K562 (cell line): ENCODE measurements at regions not wholly inside any gene's neighbourhood (a gene's known extent, or its start where the extent isn't known, plus 50 kb on each side); places are given as distances from the start of the nearest gene placed in this dataset.

ENCODE experiments used
- ATAC-seq: fragments of 200-7000 bp; cut with Tn5 transposase; 3 replicates; pipeline ENCODE4 v1.9.1; 2020; ENCODE audit warnings: moderate library complexity
- BruUV-seq: library from RNA; stranded (reverse); fragments of 400-500 nt; replicated peaks from 2 replicates; lab custom pipeline; 2021; lab: Mats Ljungman, UMichigan
- CTCF ChIA-PET: fragments of 300-600 bp; formaldehyde crosslinking; extraction: SDS; loops from one replicate; lab custom pipeline; 2021; ENCODE audit warnings: low intra/inter-chr PET ratio; lab: Yijun Ruan, JAX
- POLR2A ChIA-PET: fragments of 300-600, 350-650 bp; sonication (Branson Sonifier 250); formaldehyde crosslinking; extraction: SDS; loops from one replicate; lab custom pipeline; 2021; ENCODE audit warnings: antibody characterized with exemption, inconsistent platforms; lab: Yijun Ruan, JAX
- DNase-seq, 4 experiments: peaks; one replicate each; pipeline versions ENCODE4 v3.0.0 to v3.0.0-alpha.2; 2011 to 2018; ENCODE audit warnings: low spot score in 3 of 4, mixed read lengths in 3 of 4; ENCODE audit errors: extremely low read depth in 1 of 4
- FAIRE-seq: peaks from 2 replicates; lab custom pipeline; 2011; peaks lifted over from hg19 to GRCh38; lab: Jason Lieb, UNC
- H2AFZ ChIP-seq: 2 replicates; pipeline ENCODE4 v1.6.0; 2011; ENCODE audit warnings: low read depth, low read length, control low read depth, inconsistent platforms
- H3K27ac ChIP-seq: fragments of 200-600 bp; 3 replicates; pipeline ENCODE4 v1.8.0; 2011; ENCODE audit warnings: low read depth, mild to moderate bottlenecking, control low read depth, inconsistent platforms, low read length, moderate library complexity, mixed read lengths; ENCODE audit errors: extremely low read depth
- H3K27me3 ChIP-seq, 2 experiments: fragments of 300-600 bp in 1 of 2; 2 replicates in 1 of 2; 3 replicates in 1 of 2; pipeline versions ENCODE4 v1.6.0 to v1.8.0; 2011; ENCODE audit warnings: inconsistent platforms in 2 of 2, low read length in 2 of 2, mild to moderate bottlenecking in 1 of 2, mixed read lengths in 1 of 2, moderate library complexity in 1 of 2; ENCODE audit not compliant: control insufficient read depth in 2 of 2, insufficient read depth in 2 of 2
- H3K36me3 ChIP-seq: fragments of 300-600 bp; 3 replicates; pipeline ENCODE4 v1.8.0; 2011; ENCODE audit warnings: mild to moderate bottlenecking, low read length, inconsistent platforms; ENCODE audit not compliant: control insufficient read depth, insufficient read depth
- H3K4me1 ChIP-seq, 2 experiments: fragments of 200-600 bp in 1 of 2; replicated peaks in 1 of 2; 2 replicates in 1 of 2; 3 replicates in 1 of 2; pipeline versions ENCODE4 v1.5.1 to v1.8.0; 2011; ENCODE audit warnings: inconsistent platforms in 2 of 2, low read length in 2 of 2, mild to moderate bottlenecking in 1 of 2, mixed read lengths in 1 of 2, moderate library complexity in 1 of 2; ENCODE audit not compliant: control insufficient read depth in 2 of 2, insufficient read depth in 2 of 2
- H3K4me2 ChIP-seq: 2 replicates; pipeline ENCODE4 v1.6.1; 2011; ENCODE audit warnings: low read length, control low read depth, inconsistent platforms, mixed read lengths; ENCODE audit not compliant: insufficient read depth
- H3K4me3 ChIP-seq: fragments of 200-600 bp; sonication (generic), shearing (Covaris generic); 2 replicates; pipeline ENCODE4 v1.5.1; 2016; ENCODE audit warnings: control low read depth, inconsistent platforms
- H3K79me2 ChIP-seq: fragments of 200-600 bp; 3 replicates; pipeline ENCODE4 v1.8.0; 2011; ENCODE audit warnings: low read length, inconsistent platforms; ENCODE audit not compliant: control insufficient read depth, insufficient read depth
- H3K9ac ChIP-seq, 2 experiments: 2 replicates each; pipeline versions ENCODE4 v1.6.0 to v1.6.1; 2011; ENCODE audit warnings: low read depth in 2 of 2, low read length in 2 of 2, control low read depth in 1 of 2, inconsistent platforms in 1 of 2, mild to moderate bottlenecking in 1 of 2, mixed read lengths in 1 of 2; ENCODE audit not compliant: insufficient read depth in 1 of 2
- H3K9me1 ChIP-seq: one replicate; pipeline ENCODE4 v1.6.0; 2011; ENCODE audit warnings: inconsistent platforms, mild to moderate bottlenecking, low read length, moderate library complexity; ENCODE audit not compliant: control insufficient read depth, insufficient read depth
- H3K9me3 ChIP-seq: replicated peaks from 2 replicates; pipeline ENCODE4 v1.5.1; 2011; ENCODE audit warnings: low read depth, low read length, inconsistent platforms; ENCODE audit not compliant: control insufficient read depth, insufficient read depth
- H4K20me1 ChIP-seq: replicated peaks from 2 replicates; pipeline ENCODE4 v1.6.1; 2011; ENCODE audit warnings: low read length, inconsistent platforms, mixed read lengths; ENCODE audit not compliant: control insufficient read depth, insufficient read depth
- CBX3 ChIP-seq, 2 experiments: IDR thresholded peaks; 1 replicate in 1 of 2; 2 replicates in 1 of 2; pipeline ENCODE4 v1.6.1; 2012; ENCODE audit warnings: inconsistent platforms in 2 of 2, low read length in 2 of 2, borderline replicate concordance in 1 of 2, control low read depth in 1 of 2
- CCNT2 ChIP-seq: IDR thresholded peaks from 2 replicates; pipeline ENCODE4 v1.6.1; 2011; ENCODE audit warnings: borderline replicate concordance, low read depth, mild to moderate bottlenecking, moderate library complexity, mixed read lengths, low read length; ENCODE audit not compliant: insufficient read length; ENCODE audit errors: extremely low read depth
- CHD4 ChIP-seq: fragments of 200-600 bp; sonication (generic); IDR thresholded peaks from 3 replicates; pipeline ENCODE4 v1.6.1; 2012; ENCODE audit warnings: low read depth, mild to moderate bottlenecking, mixed read lengths, low read length, inconsistent platforms; ENCODE audit not compliant: insufficient read depth, insufficient replicate concordance, poor library complexity, severe bottlenecking
- SETDB1 ChIP-seq: IDR thresholded peaks from one replicate; pipeline ENCODE4 v1.6.1; 2012; ENCODE audit warnings: low read length, control low read depth, inconsistent platforms
- SNIP1 ChIP-seq: fragments of 450-650 bp; IDR thresholded peaks from 2 replicates; pipeline ENCODE4 v1.7.1; 2017; ENCODE audit warnings: low read depth, mild to moderate bottlenecking
- ZBTB1 ChIP-seq: sonication (generic); formaldehyde crosslinking; IDR thresholded peaks from 2 replicates; pipeline ENCODE4 v1.8.1; 2023; ENCODE audit warnings: missing genetic modification reagents, low read depth, mild to moderate bottlenecking, borderline replicate concordance
- ZFX ChIP-seq: sonication (generic); formaldehyde crosslinking; IDR thresholded peaks from 2 replicates; pipeline ENCODE4 v1.8.0; 2022; ENCODE audit warnings: mild to moderate bottlenecking, missing genetic modification reagents, moderate library complexity
- ZNF384 ChIP-seq: IDR thresholded peaks from 2 replicates; pipeline ENCODE4 v1.6.1; 2012; ENCODE audit warnings: low read depth, low read length, improper control_type of control experiment
- ZNF764 ChIP-seq: fragments of 250-450 bp; sonication (Bioruptor Pico); IDR thresholded peaks from 2 replicates; pipeline ENCODE4 v1.4.0; 2020; ENCODE audit warnings: low read depth, mild to moderate bottlenecking, moderate library complexity
- WGBS: fragments of 100-300 bp; shearing (Covaris generic); methylation state at CpG from one replicate; pipeline ENCODE4 v1.1.6; 2016; ENCODE audit warnings: low coverage, mixed read lengths; ENCODE audit not compliant: insufficient coverage; ENCODE audit errors: missing lambda C conversion rate; 5-methylcytosine and 5-hydroxymethylcytosine counted together
- in situ Hi-C: fragments of 300-500 bp; cut with MboI; formaldehyde crosslinking; loops from 4 replicates; pipeline ENCODE4 v1.15.0; 2018; ENCODE audit warnings: inconsistent platforms, mixed read lengths
- intact Hi-C: fragments of 100-400 bp; cut with micrococcal nuclease; formaldehyde crosslinking; loops from 2 replicates; pipeline ENCODE4 v1.14.2; 2022
- TF ChIP-seq, protein P1 (sequence below): fragments of 450-650 bp; IDR thresholded peaks from 2 replicates; pipeline ENCODE4 v1.6.1; 2016; ENCODE audit warnings: mild to moderate bottlenecking, moderate library complexity
- TF ChIP-seq, protein P2 (sequence below): fragments of 250-450 bp; sonication (Bioruptor Pico); IDR thresholded peaks from 2 replicates; pipeline ENCODE4 v1.6.1; 2021; ENCODE audit warnings: mild to moderate bottlenecking

DNA sequence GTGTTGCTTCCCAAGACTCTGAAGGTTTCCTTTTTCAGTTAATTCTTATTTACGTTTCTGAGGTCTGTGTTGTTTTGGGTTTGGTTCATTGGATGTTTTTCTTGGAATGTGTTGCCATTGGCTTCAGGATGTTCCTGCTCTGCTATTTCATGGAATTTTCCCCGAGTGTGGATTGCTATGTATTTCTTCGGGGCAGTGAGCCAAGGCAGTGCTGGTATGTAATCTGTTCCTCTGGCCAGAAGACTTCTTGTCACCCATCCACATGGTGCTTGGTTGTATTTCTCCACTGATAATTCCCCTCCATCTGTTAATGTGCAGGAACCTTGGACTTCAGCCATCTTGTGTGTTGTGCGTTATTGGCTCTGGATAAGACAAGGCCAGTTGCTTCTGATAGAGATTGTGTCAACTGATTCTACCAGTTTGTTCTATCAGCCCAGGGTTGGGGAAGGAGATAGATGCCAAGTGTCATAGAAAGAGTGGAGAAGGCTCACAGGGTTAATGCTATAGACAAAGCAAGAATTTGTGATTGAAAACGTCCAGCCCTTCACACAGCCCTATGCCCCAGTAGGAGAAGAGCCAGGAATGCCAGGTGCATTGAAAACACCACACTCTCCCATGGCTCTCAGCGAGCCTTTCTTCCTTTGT lies 505.2 kb downstream of the PLPP3 start:
- no TSS peak for BruUV-seq
- ATAC-seq (no peak), FAIRE-seq (no peak), DNase-seq (no peak)
- intact Hi-C loops: no loop called here
- no peak overlapping the region for H3K27ac ChIP-seq
- in situ Hi-C loops: no loop called here
- ChIA-PET CTCF (no interaction called here), POLR2A (no interaction called here)
- no peaks in the 10 kb centered on the region for H3K9me1 ChIP-seq
- no peak overlapping the region for H3K4me3 ChIP-seq
- H3K4me2 ChIP-seq: no peak overlapping the region
- no peak overlapping the region for H2AFZ ChIP-seq
- no peaks in the 10 kb centered on the region for H3K9me3 ChIP-seq
- no peaks in the 10 kb centered on the region for H3K27me3 ChIP-seq
- 2% methylated on average over 6 of the region's 6 CpGs for WGBS
- H3K36me3 ChIP-seq: no peaks in the 10 kb centered on the region
- H4K20me1 ChIP-seq: no peaks in the 10 kb centered on the region
- H3K4me1 ChIP-seq: no peaks in the 10 kb centered on the region
- H3K79me2 ChIP-seq: no peaks in the 10 kb centered on the region
- no peak overlapping the region for H3K9ac ChIP-seq
- TF ChIP-seq ZNF764 (no peak), CCNT2 (no peak), CBX3 (IDR thresholded peaks at IDR 0.05; ENCODE audit: borderline replicate concordance in 1 of 2, low read length in 2 of 2) (no peak), ZBTB1 (CRISPR knock-in tag) (no peak), ZFX (CRISPR knock-in tag) (no peak), ZNF384 (no peak), CHD4 (no peak), SETDB1 (no peak), SNIP1 (no peak)
- TF ChIP-seq, protein P1, sequence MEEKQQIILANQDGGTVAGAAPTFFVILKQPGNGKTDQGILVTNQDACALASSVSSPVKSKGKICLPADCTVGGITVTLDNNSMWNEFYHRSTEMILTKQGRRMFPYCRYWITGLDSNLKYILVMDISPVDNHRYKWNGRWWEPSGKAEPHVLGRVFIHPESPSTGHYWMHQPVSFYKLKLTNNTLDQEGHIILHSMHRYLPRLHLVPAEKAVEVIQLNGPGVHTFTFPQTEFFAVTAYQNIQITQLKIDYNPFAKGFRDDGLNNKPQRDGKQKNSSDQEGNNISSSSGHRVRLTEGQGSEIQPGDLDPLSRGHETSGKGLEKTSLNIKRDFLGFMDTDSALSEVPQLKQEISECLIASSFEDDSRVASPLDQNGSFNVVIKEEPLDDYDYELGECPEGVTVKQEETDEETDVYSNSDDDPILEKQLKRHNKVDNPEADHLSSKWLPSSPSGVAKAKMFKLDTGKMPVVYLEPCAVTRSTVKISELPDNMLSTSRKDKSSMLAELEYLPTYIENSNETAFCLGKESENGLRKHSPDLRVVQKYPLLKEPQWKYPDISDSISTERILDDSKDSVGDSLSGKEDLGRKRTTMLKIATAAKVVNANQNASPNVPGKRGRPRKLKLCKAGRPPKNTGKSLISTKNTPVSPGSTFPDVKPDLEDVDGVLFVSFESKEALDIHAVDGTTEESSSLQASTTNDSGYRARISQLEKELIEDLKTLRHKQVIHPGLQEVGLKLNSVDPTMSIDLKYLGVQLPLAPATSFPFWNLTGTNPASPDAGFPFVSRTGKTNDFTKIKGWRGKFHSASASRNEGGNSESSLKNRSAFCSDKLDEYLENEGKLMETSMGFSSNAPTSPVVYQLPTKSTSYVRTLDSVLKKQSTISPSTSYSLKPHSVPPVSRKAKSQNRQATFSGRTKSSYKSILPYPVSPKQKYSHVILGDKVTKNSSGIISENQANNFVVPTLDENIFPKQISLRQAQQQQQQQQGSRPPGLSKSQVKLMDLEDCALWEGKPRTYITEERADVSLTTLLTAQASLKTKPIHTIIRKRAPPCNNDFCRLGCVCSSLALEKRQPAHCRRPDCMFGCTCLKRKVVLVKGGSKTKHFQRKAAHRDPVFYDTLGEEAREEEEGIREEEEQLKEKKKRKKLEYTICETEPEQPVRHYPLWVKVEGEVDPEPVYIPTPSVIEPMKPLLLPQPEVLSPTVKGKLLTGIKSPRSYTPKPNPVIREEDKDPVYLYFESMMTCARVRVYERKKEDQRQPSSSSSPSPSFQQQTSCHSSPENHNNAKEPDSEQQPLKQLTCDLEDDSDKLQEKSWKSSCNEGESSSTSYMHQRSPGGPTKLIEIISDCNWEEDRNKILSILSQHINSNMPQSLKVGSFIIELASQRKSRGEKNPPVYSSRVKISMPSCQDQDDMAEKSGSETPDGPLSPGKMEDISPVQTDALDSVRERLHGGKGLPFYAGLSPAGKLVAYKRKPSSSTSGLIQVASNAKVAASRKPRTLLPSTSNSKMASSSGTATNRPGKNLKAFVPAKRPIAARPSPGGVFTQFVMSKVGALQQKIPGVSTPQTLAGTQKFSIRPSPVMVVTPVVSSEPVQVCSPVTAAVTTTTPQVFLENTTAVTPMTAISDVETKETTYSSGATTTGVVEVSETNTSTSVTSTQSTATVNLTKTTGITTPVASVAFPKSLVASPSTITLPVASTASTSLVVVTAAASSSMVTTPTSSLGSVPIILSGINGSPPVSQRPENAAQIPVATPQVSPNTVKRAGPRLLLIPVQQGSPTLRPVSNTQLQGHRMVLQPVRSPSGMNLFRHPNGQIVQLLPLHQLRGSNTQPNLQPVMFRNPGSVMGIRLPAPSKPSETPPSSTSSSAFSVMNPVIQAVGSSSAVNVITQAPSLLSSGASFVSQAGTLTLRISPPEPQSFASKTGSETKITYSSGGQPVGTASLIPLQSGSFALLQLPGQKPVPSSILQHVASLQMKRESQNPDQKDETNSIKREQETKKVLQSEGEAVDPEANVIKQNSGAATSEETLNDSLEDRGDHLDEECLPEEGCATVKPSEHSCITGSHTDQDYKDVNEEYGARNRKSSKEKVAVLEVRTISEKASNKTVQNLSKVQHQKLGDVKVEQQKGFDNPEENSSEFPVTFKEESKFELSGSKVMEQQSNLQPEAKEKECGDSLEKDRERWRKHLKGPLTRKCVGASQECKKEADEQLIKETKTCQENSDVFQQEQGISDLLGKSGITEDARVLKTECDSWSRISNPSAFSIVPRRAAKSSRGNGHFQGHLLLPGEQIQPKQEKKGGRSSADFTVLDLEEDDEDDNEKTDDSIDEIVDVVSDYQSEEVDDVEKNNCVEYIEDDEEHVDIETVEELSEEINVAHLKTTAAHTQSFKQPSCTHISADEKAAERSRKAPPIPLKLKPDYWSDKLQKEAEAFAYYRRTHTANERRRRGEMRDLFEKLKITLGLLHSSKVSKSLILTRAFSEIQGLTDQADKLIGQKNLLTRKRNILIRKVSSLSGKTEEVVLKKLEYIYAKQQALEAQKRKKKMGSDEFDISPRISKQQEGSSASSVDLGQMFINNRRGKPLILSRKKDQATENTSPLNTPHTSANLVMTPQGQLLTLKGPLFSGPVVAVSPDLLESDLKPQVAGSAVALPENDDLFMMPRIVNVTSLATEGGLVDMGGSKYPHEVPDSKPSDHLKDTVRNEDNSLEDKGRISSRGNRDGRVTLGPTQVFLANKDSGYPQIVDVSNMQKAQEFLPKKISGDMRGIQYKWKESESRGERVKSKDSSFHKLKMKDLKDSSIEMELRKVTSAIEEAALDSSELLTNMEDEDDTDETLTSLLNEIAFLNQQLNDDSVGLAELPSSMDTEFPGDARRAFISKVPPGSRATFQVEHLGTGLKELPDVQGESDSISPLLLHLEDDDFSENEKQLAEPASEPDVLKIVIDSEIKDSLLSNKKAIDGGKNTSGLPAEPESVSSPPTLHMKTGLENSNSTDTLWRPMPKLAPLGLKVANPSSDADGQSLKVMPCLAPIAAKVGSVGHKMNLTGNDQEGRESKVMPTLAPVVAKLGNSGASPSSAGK: no peak
- TF ChIP-seq, protein P2, sequence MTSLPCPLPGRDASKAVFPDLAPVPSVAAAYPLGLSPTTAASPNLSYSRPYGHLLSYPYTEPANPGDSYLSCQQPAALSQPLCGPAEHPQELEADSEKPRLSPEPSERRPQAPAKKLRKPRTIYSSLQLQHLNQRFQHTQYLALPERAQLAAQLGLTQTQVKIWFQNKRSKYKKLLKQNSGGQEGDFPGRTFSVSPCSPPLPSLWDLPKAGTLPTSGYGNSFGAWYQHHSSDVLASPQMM (CRISPR knock-in tag): no peak
